ENCODE measurements at regions not wholly inside any gene's neighbourhood (a gene's known extent, or its start where the extent isn't known, plus 50 kb on each side); places are given as distances from the start of the nearest gene placed in this dataset.

- TF ChIP-seq ZC3H10 (CRISPR knock-in tag; IDR thresholded peaks at IDR 0.05) = no peak
- no peak for TF ChIP-seq CREB5 (CRISPR knock-in tag; IDR thresholded peaks at IDR 0.05; ENCODE audit: low read depth)
- no peak for TF ChIP-seq ISL1 (CRISPR knock-in tag; IDR thresholded peaks at IDR 0.05)
- no peak for TF ChIP-seq ZNF70 (CRISPR knock-in tag; IDR thresholded peaks at IDR 0.05)
- TF ChIP-seq RARB (CRISPR knock-in tag; IDR thresholded peaks at IDR 0.05) = no peak
- no peak for TF ChIP-seq ESRRG (CRISPR knock-in tag; IDR thresholded peaks at IDR 0.05)
- no peak for TF ChIP-seq PPARA (CRISPR knock-in tag; IDR thresholded peaks at IDR 0.05; ENCODE audit: borderline replicate concordance)
- no peak for TF ChIP-seq TCF4 (CRISPR knock-in tag; IDR thresholded peaks at IDR 0.05; ENCODE audit: borderline replicate concordance)
- TF ChIP-seq ZFP3 (CRISPR knock-in tag; IDR thresholded peaks at IDR 0.05) = no peak
- no peak for TF ChIP-seq CSRNP3 (CRISPR knock-in tag; IDR thresholded peaks at IDR 0.05)
- no peak for TF ChIP-seq TSHZ2 (CRISPR knock-in tag; IDR thresholded peaks at IDR 0.05)
- TF ChIP-seq ARNTL (CRISPR knock-in tag; IDR thresholded peaks at IDR 0.05; ENCODE audit: borderline replicate concordance, low read depth) = no peak
- no peak for TF ChIP-seq GLIS3 (CRISPR knock-in tag; IDR thresholded peaks at IDR 0.05)
- no peak for TF ChIP-seq SNAI2 (CRISPR knock-in tag; IDR thresholded peaks at IDR 0.05)
These were observed 1396.8 kb downstream of the GATA3 start for GRCh38 chr10:9451211-9451773.
